H9 (cell line): ENCODE measurements at regions not wholly inside any gene's neighbourhood (a gene's known extent, or its start where the extent isn't known, plus 50 kb on each side); places are given as distances from the start of the nearest gene placed in this dataset.

Experiments
- DNase-seq: peaks from one replicate; pipeline ENCODE4 v3.0.0-alpha.2; 2017
- H2AFZ ChIP-seq: one replicate; pipeline ENCODE4 v1.6.1; 2013; ENCODE audit warnings: mild to moderate bottlenecking, low read length, control low read depth, moderate library complexity
- H2AK5ac ChIP-seq: 2 replicates; pipeline ENCODE4 v1.6.1; 2013; ENCODE audit warnings: low read length, control low read depth, mixed read lengths; ENCODE audit not compliant: insufficient read length
- H2BK120ac ChIP-seq: one replicate; pipeline ENCODE4 v1.6.1; 2013; ENCODE audit warnings: low read depth, mild to moderate bottlenecking, low read length, control low read depth, inconsistent platforms; ENCODE audit not compliant: poor library complexity, severe bottlenecking
- H2BK12ac ChIP-seq: 2 replicates; pipeline ENCODE4 v1.6.1; 2013; ENCODE audit warnings: low read length, control low read depth, mixed read lengths, low read depth; ENCODE audit not compliant: insufficient read length
- H2BK15ac ChIP-seq: 2 replicates; pipeline ENCODE4 v1.6.1; 2013; ENCODE audit warnings: low read depth, low read length, control low read depth
- H2BK20ac ChIP-seq: one replicate; pipeline ENCODE4 v1.6.1; 2013; ENCODE audit warnings: low read depth, mild to moderate bottlenecking, low read length, control low read depth, inconsistent platforms; ENCODE audit not compliant: poor library complexity, severe bottlenecking
- H2BK5ac ChIP-seq: 2 replicates; pipeline ENCODE4 v1.6.1; 2013; ENCODE audit warnings: low read length, control low read depth, mixed read lengths; ENCODE audit not compliant: insufficient read length
- H3K14ac ChIP-seq: 2 replicates; pipeline ENCODE4 v1.6.1; 2013; ENCODE audit warnings: low read length, control low read depth; ENCODE audit not compliant: insufficient read depth
- H3K18ac ChIP-seq: 2 replicates; pipeline ENCODE4 v1.6.1; 2013; ENCODE audit warnings: low read depth, mild to moderate bottlenecking, mixed read lengths, low read length, control low read depth; ENCODE audit not compliant: insufficient read length
- H3K23ac ChIP-seq: 2 replicates; pipeline ENCODE4 v1.6.1; 2013; ENCODE audit warnings: low read length, control low read depth, mixed read lengths, low read depth; ENCODE audit not compliant: insufficient read length
- H3K23me2 ChIP-seq: 2 replicates; pipeline ENCODE4 v1.6.1; 2013; ENCODE audit warnings: low read depth, mild to moderate bottlenecking, mixed read lengths, low read length, control low read depth; ENCODE audit not compliant: insufficient read length, poor library complexity, severe bottlenecking
- H3K27ac ChIP-seq: 2 replicates; pipeline ENCODE4 v1.5.1; 2013; ENCODE audit warnings: low read length, control low read depth, mixed read lengths, low read depth; ENCODE audit not compliant: insufficient read length
- H3K27me3 ChIP-seq: 2 replicates; pipeline ENCODE4 v1.6.1; 2013; ENCODE audit warnings: low read length, control low read depth, inconsistent platforms; ENCODE audit not compliant: insufficient read depth
- H3K4ac ChIP-seq: 2 replicates; pipeline ENCODE4 v1.6.1; 2013; ENCODE audit warnings: low read depth, mild to moderate bottlenecking, control low read depth, inconsistent platforms, low read length, moderate library complexity
- H3K4me1 ChIP-seq: 2 replicates; pipeline ENCODE4 v1.6.1; 2013; ENCODE audit warnings: low read length, control low read depth, inconsistent platforms; ENCODE audit not compliant: insufficient read depth
- H3K4me2 ChIP-seq: 2 replicates; pipeline ENCODE4 v1.6.1; 2013; ENCODE audit warnings: low read length, control low read depth, mixed read lengths; ENCODE audit not compliant: insufficient read length, insufficient read depth
- H3K56ac ChIP-seq: 2 replicates; pipeline ENCODE4 v1.6.1; 2013; ENCODE audit warnings: low read depth, mild to moderate bottlenecking, mixed read lengths, low read length, control low read depth; ENCODE audit not compliant: insufficient read length
- H3K79me1 ChIP-seq: 2 replicates; pipeline ENCODE4 v1.6.1; 2013; ENCODE audit warnings: low read depth, mild to moderate bottlenecking, moderate library complexity, low read length, control low read depth, inconsistent platforms; ENCODE audit not compliant: insufficient read depth, poor library complexity, severe bottlenecking
- H3K79me2 ChIP-seq: 2 replicates; pipeline ENCODE4 v1.6.1; 2013; ENCODE audit warnings: low read length, control low read depth, inconsistent platforms; ENCODE audit not compliant: insufficient read depth
- H3K9ac ChIP-seq: 2 replicates; pipeline ENCODE4 v1.6.1; 2013; ENCODE audit warnings: low read length, control low read depth, mixed read lengths; ENCODE audit not compliant: insufficient read length; ENCODE audit errors: extremely low read depth
- H3K9me3 ChIP-seq: one replicate; pipeline ENCODE4 v1.6.1; 2013; ENCODE audit warnings: low read depth, low read length, inconsistent platforms; ENCODE audit not compliant: control insufficient read depth
- H3T11ph ChIP-seq: one replicate; pipeline ENCODE4 v1.6.1; 2013; ENCODE audit warnings: mild to moderate bottlenecking, low read length, control low read depth, inconsistent platforms
- H4K20me1 ChIP-seq: one replicate; pipeline ENCODE4 v1.6.1; 2013; ENCODE audit not compliant: control insufficient read depth, insufficient read length, insufficient read depth
- H4K5ac ChIP-seq: 2 replicates; pipeline ENCODE4 v1.6.1; 2013; ENCODE audit warnings: low read depth, mild to moderate bottlenecking, mixed read lengths, low read length, control low read depth; ENCODE audit not compliant: insufficient read length
- H4K8ac ChIP-seq: replicated peaks from 2 replicates; pipeline ENCODE4 v1.6.1; 2013; ENCODE audit warnings: low read length, control low read depth, mixed read lengths, low read depth; ENCODE audit not compliant: insufficient read length
- H4K91ac ChIP-seq: 2 replicates; pipeline ENCODE4 v1.6.1; 2013; ENCODE audit warnings: low read depth, mild to moderate bottlenecking, moderate library complexity, mixed read lengths, low read length, control low read depth; ENCODE audit not compliant: insufficient read length
- H3K27ac Mint-ChIP-seq, 3 experiments: 2 replicates in 2 of 3; 3 replicates in 1 of 3; pipeline ENCODE4 v1.8.0; 2020 to 2021; ENCODE audit warnings: mixed read lengths in 3 of 3, mild to moderate bottlenecking in 1 of 3, moderate library complexity in 1 of 3
- H3K27me3 Mint-ChIP-seq: 2 replicates; pipeline ENCODE4 v1.8.0; 2021; ENCODE audit warnings: low read depth, mild to moderate bottlenecking, moderate library complexity, mixed read lengths
- H3K36me3 Mint-ChIP-seq, 3 experiments: 2 replicates in 2 of 3; 3 replicates in 1 of 3; pipeline ENCODE4 v1.8.0; 2020 to 2021; ENCODE audit warnings: low read depth in 3 of 3, mixed read lengths in 3 of 3; ENCODE audit not compliant: insufficient read depth in 1 of 3
- H3K4me1 Mint-ChIP-seq, 2 experiments: 2 replicates each; pipeline ENCODE4 v1.8.0; 2020; ENCODE audit warnings: mixed read lengths in 2 of 2
- H3K4me3 Mint-ChIP-seq, 2 experiments: 2 replicates in 1 of 2; 3 replicates in 1 of 2; pipeline ENCODE4 v1.8.0; 2020 to 2021; ENCODE audit warnings: mild to moderate bottlenecking in 2 of 2, mixed read lengths in 2 of 2, moderate library complexity in 1 of 2
- H3K9me3 Mint-ChIP-seq, 2 experiments: 2 replicates in 1 of 2; 3 replicates in 1 of 2; pipeline ENCODE4 v1.8.0; 2020; ENCODE audit warnings: mild to moderate bottlenecking in 2 of 2, mixed read lengths in 2 of 2, moderate library complexity in 1 of 2
- CTCF ChIP-seq: fragments of 200-600 bp; sonication (generic); conservative IDR thresholded peaks from 3 replicates; pipeline ENCODE4 v1.8.0; 2021; ENCODE audit warnings: antibody characterized with exemption, mild to moderate bottlenecking
- WGBS: extraction: QIAGEN DNeasy Blood & Tissue Kit; methylation state at CpG from one replicate; pipeline ENCODE4 v1.1.7; 2013; ENCODE audit warnings: missing lambda C conversion rate, low lambda C conversion rate, mixed read lengths; ENCODE audit not compliant: insufficient read length; ENCODE audit errors: extremely low coverage; 5-methylcytosine and 5-hydroxymethylcytosine counted together

GRCh38 chr10:54985732-54986131 is 184.7 kb upstream of the PCDH15 start:
- Histone ChIP-seq H3K27me3 (no peaks in the 10 kb centered on the region), H3K4me2 (no peak overlapping the region), H2AFZ (no peak overlapping the region), H4K20me1 (no peaks in the 10 kb centered on the region), H2BK120ac (no peak overlapping the region), H3K4ac (no peak overlapping the region), H3K9ac (no peak overlapping the region), H2AK5ac (no peak overlapping the region), H3T11ph (no peak overlapping the region), H3K56ac (no peak overlapping the region), H3K27ac (no peak overlapping the region), H3K79me1 (no peaks in the 10 kb centered on the region), H2BK12ac (no peak overlapping the region), H2BK15ac (no peak overlapping the region), H3K9me3 (no peaks in the 10 kb centered on the region), H3K14ac (no peak overlapping the region), H4K8ac (no peak overlapping the region), H4K5ac (no peak overlapping the region), H4K91ac (no peak overlapping the region), H3K23me2 (no peaks in the 10 kb centered on the region), H2BK20ac (no peak overlapping the region), H3K4me1 (no peaks in the 10 kb centered on the region), H3K18ac (no peak overlapping the region), H2BK5ac (no peak overlapping the region), H3K79me2 (no peaks in the 10 kb centered on the region), H3K23ac (no peak overlapping the region)
- H3K27ac Mint-ChIP-seq: no peak overlapping the region
- no CpG with 5 or more reads among the region's 1 CpG for WGBS
- no peaks in the 10 kb centered on the region for H3K4me1 Mint-ChIP-seq
- peaks cover 17 to 18% of the 10 kb centered on the region in 2 experiments; a peak in 4 of 5 replicates for H3K9me3 Mint-ChIP-seq
- peaks cover 6 to 20% (median 12%) of the 10 kb centered on the region in 3 experiments; a peak in 6 of 7 replicates for H3K36me3 Mint-ChIP-seq
- no peak for DNase-seq
- H3K27me3 Mint-ChIP-seq: no peaks in the 10 kb centered on the region
- H3K4me3 Mint-ChIP-seq: no peak overlapping the region
- TF ChIP-seq CTCF: peak; percentile 71
